ENCODE measurements at regions not wholly inside any gene's neighbourhood (a gene's known extent, or its start where the extent isn't known, plus 50 kb on each side); places are given as distances from the start of the nearest gene placed in this dataset.
"Not testable (repeated sequence)": the region's sequence is repeated elsewhere in the genome, so short reads cannot be mapped to it uniquely, and the experiment has no call there.

DNA sequence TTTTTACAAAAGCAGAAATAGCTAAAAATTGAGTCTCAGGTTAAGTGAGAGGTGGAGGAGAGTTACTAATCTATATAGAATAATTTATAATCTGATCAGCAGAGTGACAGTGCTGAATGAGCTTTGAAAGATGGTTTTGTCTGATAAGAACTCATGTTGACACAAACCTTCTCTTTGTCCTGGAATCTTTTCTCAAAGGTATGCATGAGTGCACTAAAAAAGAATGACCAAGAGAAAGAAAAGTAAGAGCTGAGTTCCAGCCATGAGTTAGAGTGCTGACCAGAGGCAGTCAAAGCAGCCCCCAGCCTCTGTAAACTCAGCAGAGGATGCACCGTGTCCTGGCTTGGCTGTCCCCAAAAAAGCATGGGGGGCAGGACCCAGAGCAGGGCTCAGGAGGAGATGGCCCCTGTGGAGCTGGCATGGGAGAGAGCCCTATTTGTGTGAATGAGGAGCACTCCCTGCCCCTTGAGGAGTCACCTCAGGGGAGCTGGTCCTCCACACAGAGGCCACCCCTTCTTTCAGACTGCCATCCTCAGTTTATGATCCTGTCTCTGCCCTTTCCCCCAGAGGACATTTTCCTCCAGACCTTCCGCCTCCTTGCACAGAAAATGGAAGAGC is 129.8 kb downstream of the SEC23A start:
- DNase-seq = no peak

DNA sequence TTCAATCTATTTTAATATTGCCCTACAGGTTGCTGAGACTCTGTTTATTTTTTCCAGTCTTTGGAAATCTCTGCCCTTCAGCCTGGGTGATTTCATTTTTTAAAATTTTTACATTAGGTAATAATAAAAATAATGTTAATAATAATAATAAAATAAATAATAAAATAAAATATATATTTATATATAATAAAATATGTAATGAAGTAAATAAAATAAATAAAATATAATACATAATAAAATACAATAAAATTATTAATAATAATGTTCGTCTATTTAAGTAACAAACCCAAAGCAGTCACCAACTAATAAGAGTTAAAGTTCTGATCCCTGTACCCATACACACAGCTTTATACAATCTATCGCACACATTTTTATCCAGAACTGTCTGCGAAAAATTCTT is 130.5 kb downstream of the SEC23A start:
- DNase-seq = no peak

DNA sequence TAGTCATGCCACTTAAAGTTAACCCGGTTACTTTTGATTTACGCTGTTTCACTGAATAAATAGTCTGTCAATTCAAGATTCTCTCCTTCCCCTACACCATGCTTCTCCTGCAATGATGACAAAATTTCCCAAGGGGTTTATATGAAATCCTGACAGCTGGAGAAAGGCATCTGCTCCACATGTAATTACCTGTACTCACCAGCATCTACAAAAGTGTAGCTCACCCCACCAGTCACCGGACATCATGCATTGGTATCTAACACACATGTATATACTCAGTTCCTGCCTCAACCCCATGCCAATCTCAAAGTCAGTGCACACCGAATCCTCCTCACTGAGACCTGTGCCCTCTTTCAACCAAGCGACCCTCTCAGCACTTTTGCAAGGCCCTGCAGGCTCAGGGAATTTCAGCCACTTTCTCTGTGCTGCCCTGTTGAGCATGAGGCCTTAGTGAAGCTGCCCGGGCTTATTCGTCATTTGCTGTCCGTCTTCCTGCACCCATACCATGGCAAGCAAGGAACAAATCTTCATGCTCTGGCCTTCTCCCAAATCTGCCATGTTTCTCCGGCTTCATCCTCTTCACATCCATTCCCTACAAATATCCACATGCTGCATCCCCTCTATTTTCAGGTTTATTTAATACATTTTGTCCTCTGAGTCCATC is 131.6 kb downstream of the SEC23A start:
- DNase-seq = no peak

DNA sequence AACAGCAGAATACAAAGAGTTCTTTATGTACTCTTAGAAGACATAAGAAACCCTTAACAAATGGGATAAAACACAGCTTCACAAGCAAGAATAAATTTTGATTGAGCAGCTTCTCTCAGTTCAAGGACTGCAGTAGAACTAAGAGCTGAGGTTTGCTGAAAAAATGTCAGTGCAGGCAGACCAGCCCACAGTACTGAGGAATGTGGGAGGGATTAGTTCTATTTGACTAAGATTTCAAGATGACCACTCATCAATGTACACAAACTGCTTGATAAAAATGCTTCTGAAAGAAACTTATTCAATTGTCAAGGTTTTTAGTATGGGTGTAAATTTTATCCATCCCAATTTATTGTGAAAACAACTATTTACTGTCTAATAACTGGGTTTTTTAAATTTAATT is 138.4 kb downstream of the SEC23A start:
- no peak for DNase-seq

DNA sequence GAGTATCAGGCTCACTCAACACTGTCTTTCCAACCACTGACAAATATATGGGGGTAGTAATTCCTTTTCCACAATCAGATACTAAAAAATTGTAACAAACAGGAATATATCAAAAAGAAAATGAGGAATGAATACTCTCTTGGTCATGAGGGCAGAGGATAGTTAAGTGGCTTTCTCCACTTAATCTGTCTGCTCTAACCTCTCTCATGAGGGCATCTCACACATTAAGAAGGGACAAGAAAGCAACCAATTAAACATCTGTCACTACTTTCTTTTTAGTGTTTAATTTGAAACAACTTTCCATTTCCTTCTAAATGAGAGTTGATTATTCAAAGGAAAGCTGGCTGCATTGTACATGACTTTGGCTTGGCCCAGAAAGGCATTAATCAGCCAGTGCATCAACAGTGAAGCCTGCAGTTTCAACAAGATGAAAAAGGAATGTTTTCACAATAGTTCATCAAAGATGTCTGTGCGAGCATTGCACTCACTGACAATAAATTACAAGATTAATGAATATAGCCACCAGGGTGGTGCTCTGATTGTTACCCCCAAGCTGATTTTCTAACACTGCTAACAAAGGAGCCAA is 142.0 kb downstream of the SEC23A start:
- DNase-seq = no peak

DNA sequence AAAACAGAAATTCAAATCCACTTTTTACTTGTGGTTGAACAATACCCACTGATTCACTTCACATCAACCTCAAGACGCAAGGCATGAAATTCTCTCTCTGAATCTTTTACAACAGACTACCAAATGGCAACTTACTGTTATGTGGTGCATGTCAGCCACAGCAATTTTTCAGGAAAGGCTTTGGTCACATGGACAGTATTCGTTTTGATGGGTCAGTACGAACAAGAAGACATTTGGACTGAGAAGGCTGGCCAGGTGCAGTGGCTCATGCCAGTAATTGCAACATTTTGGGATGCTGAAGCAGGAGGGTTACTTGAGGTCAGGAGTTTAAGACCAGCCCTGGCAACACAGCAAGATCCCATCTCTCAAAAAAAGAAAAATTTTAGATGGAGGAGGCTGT is 144.0 kb downstream of the SEC23A start:
- no peak for DNase-seq

DNA sequence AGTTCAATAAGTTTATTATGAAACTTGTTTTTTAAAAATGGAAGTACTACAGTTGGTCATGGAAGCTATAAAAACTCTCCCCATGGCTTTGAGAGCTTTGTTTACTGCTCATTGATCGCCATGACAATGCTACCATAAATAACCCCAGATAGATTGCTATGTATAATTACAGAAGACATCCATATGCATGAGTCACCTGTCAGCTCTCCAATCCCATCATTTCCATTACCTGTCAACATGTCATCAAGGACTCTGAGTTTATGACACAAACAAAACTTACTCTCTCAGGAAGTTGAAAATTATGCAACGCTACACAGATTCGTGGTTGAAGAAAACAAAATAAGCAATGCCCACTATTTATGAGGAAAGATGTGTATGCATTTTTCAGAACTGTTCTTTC is 144.4 kb downstream of the SEC23A start:
- DNase-seq = no peak

DNA sequence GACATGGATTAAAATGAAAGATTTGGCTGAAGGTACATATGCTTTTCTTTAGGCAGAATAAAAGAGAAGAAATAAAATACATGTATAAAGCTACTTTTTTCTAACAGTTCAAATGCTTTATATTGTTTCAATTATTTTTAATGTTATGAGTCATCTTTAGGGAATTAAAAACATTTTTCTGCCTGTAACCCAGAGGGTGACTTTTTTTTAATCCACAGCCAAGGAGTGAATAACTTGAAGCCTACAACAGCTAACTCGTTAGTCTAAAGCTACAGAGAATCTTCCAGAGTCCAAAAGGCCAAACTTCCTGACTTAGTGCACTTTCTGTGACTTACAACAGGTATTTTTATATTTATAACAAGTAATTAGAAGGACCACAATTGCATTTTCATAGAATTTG is 151.6 kb downstream of the SEC23A start:
- DNase-seq = no peak

DNA sequence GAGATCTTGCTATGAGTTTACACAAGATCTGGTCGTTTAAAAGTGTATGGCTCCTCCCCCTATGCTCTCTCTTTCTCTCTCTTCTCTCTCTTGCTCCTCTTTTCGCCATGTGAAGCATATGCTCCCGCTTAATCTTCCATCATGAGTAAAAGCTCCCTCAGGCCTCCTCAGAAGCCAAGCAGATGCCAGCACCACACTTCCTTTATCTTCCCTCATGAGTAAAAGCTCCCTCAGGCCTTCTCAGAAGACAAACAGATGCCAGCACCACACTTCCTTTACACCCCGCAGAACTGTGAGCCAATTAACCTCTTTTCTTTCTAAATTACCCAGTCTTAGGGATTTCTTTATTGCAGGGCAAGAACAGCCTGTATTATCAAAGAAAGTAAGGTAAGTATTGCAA is 152.4 kb downstream of the SEC23A start:
- no peak for DNase-seq

DNA sequence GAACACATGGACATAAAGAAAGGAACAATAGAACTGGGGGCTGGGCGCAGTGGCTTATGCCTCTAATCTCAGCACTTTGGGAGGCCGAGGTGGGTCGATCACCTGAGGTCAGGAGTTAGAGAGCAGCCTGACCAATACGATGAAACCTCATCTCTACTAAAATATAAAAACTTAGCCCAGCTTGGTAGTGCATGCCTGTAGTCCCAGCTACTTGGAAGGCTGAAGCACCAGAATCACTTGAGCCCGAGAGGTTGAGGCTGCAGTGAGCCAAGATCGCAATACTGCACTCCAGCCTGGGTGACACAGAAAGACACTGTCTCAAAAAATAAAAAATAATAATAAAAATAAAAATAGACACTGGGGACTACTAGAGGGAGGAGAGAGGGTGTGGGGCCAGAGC is 154.5 kb downstream of the SEC23A start:
- DNase-seq = no peak

DNA sequence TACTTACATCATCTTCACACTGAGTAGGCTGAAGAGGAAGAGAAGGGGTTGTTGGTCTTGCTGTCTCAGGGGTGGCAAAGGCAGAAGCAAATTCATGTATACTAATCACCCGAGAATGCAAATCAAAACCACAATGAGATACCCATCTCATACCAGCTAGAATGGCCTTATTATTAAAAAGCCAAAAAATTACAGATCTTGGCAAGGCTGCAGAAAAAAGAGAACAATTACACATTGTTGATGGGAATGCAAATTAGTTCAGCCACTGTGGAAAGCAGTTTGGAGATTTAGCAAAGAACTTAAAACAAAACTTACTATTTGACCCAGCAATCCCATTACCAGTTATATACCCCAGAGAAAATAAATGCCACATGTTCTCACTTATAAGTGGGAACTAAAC is 154.9 kb downstream of the SEC23A start:
- DNase-seq = no peak

DNA sequence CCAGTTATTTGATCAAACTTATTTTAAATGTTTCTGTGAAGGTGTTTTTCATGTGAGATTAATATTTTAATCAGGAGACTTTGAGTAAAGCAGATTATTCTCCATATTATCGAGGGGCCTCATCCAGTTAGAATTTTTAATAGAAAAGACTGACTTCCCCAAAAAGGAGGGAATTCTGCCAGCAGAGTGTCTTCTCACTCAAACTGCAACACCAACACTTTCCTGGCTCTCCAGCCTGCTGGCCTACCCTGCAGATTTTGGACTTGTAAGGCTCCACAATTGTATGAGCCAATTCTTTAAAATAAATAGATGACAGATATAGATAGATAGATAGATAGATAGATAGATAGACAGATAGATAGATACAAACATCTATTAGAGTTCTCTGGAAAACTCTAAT is 155.7 kb downstream of the SEC23A start:
- DNase-seq = no peak

DNA sequence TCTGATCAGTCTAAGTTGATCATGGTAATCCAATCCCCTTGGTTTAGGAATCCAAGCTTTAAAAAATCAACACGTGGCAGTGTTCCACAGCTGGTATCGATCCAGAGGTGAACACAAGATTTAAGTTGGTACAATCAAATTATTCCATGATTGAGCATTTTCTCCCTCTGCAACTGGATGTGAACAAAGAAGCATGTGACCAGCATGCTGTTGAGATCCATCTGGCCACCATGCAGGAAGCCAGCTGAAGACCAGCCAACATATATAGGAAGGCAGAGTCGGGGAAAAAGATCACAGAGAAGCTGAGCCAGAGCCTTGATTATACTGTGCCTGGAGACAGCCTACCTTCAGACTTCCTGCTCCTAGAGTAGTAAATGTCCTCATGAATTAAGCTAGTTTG is 158.3 kb downstream of the SEC23A start:
- DNase-seq = no peak

DNA sequence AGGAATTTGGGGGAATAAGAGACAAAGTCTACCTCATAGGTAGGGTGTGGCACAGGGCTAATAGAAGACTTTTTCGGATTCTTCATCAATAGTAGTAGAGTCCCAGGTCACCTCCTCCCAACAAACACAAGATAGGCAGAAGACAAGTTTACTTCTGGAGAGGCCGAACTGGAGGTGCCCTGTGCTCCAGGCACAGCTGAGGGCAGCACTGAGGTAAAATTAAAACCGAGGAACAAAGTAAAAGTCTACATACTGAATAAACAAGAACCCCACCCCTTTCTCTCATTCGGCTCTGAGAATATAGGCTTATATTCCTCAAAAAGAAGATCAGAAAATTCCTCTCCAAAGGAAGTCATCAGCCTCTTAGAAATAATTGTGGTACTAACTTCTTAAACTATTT is 161.5 kb downstream of the SEC23A start:
- DNase-seq = no peak

DNA sequence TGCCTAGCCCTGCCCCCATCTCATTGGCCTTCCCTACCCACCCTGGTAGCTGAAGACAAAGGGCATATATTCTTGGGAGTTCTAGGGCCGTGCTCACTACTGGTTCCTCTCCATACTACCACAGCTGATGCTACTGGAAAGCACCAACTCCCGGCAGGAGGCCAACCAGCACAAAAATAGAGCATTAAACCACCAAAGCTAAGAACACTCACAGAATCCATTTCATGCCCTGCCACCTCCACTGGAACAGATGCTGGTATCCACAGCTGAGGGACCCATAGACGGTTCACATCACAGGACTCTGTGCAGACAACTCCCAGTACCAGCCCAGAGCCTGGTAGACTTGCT is 170.4 kb downstream of the SEC23A start:
- not testable (repeated sequence) for DNase-seq

DNA sequence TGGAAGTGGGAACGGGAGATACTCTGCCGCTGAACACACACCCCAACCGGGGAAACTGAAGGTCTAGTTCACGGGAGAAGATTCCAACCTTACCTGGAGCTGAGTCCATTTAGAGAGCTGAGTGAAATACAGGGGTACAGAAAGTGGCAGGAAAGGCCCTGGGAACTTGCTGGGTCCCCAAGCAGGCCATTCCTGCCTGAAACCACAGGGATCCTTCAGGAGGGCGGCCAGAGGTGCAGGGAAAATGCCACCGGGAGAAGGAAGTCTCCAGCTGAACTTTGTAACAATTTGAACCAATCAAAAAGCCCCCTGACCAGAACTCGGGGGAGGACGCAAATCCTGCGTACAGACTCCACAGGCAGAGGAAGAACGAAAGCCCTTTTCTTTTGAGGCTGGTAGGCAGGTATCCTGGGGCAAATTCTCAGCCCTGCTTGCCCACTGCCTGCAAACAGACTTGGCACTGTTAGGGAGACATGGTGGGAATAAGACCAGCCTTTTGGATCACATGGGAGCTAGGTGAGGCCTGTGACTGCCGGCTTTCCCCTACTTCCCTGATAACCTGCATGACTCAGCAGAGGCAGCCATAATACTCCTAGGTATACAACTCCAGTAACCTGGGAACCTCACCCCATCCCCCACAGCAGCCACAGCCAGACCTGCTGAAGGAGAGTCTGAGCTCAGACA is 170.9 kb downstream of the SEC23A start:
- DNase-seq = no peak

DNA sequence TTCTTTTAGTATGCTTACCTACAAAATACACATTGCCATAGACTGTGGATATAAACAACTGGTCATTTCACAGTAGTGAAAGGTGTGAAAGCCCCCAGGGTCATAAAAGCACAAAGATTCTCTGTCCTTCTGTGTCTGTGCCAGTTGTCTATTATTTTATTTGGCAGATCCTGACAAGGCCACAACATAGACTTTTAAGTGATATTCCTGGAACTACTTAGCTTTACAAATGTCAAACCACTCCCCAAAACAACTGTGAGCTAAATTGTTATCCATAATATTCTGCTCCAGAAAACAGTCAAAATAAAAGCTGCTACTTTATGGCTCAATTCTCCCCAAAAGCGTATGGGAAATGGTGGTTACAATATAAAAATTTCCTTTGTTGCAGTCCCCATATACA is 172.1 kb downstream of the SEC23A start:
- DNase-seq = no peak

DNA sequence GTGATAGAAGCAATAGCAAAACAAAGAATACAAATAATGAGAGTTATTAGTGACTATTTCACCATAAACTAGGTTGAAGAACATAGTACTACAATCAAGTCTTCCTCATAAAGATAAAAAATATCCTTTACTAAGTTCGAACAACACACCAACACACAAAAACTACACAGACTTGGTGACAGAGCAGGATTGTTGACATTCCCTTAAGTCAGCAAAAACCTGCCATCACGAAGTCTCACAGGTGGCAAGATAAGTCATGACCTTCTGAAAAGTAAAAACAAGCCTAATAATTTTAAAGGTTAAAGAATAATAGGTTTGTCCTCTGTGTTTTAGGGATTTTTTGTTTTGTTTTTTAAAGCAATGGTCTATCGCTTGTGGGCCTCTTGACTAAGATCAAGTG is 173.0 kb downstream of the SEC23A start:
- DNase-seq = no peak

DNA sequence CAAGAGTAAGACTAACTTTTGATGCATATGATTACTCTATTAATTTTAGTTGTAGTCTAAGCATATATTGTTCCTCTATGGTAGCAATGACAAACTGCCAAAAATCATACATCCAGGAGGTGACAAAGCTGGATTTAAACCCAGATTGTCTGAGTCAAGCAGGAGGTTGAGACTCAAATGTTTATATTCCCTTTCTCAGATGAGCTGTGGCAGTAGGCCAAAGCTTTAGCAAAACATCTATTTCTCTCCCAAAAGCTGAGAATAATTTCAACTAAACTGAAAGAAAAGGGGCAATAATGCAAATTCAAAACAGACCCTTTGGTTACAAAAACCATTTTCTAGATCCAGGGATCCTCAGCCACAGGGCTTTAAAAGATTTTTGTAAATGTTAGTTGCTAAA is 173.6 kb downstream of the SEC23A start:
- DNase-seq = no peak

DNA sequence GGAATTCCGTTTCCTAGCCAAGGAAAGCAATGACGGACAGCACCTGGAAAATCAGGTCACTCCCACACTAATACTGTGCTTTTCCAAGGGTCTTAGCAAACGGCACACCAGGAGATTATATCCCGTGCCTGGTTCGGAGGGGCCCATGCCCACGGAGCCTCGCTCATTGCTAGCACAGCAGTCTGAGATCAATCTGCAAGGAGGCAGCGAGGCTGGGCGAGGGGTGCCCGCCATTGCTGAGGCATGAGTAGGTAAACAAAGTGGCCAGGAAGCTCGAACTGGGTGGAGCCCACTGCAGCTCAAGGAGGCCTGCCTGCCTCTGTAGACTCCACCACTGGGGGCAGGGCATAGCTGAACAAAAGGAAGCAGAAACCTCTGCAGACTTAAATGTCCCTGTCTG is 181.1 kb downstream of the SEC23A start:
- not testable (repeated sequence) for DNase-seq

DNA sequence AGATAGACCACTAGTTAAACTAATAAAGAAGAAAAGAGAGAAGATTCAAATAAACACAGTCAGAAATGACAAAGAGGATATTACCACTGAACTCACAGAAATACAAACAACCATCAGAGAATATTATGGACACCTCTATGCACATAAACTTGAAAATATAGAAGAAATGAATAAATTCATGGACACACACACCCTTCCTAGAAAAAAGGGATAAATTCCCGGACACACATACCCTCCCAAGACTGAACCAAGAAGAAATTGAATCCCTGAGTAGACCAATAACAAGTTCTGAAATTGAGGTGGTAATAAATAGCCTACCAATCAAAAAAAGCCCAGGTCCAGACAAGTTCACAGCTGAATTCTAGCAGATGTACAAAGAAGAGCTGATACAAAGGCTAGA is 187.9 kb downstream of the SEC23A start:
- DNase-seq = no peak

DNA sequence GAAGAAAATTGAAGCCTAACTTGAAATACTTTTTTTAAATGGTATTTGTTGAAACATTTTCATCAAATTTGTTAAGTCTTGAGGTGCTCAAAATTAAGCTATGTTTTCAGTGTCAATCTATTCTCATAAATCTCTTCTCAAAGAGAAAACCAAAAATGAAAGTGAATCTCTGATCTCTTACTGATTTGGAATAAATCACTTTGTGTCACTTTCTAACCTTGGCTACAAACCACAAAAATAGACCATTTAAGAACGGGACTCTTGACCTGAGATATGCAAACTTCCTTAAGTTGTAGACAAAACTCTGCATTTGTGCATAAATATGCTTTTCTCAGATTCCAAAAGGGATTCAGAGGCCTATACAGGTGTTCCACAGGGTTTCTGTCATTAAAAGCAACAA is 192.9 kb downstream of the SEC23A start:
- no peak for DNase-seq

DNA sequence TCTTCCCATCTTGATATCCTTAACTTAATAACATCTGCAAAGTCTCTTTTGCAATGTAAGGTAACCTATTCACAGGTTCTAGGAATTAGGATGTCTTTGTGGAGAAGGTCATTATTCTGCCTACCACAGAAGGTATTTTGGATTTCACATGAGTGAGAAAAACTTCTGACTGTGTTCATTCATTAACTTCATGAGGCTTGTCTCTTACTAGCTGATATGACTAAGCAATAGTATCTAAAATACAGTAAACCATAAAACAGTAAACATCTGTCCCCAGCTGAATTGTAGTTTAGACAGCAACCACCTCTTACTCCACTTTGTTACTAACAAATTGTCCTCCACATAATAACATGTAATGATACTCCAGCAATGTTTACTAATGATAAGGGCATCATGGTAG is 198.1 kb downstream of the SEC23A start:
- DNase-seq = no peak

DNA sequence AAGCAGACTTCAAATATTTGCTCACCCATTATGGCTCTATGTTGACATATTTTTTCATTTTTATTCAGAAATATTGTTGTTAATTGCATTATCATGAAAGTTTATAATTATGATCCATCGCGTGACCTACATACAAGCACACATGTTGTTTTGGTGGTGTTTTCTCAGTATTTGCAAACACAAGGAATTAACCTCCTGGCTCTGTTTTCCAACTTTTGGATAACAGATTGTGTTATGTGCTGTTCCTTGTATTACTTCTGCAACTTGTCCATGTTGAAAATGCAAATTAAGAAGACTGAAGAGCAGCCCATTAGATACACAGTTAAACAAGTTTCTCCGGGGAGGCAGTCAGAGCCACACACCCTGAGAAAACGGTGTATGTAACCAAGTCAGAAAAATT is 201.2 kb downstream of the SEC23A start:
- no peak for DNase-seq
